ENCODE measurements at regions not wholly inside any gene's neighbourhood (a gene's known extent, or its start where the extent isn't known, plus 50 kb on each side); places are given as distances from the start of the nearest gene placed in this dataset.
A peak's percentile ranks its signal among the peaks of the same experiment; 100 is the strongest.

- TF ChIP-seq ZNF335 (CRISPR knock-in tag; IDR thresholded peaks at IDR 0.05) (no peak; the same call in 1 of the 2 replicates), HOXA9 (CRISPR knock-in tag; IDR thresholded peaks at IDR 0.05; ENCODE audit: borderline replicate concordance) (no peak), EEA1 (CRISPR knock-in tag; IDR thresholded peaks at IDR 0.05; ENCODE audit: borderline replicate concordance) (no peak), ZNF460 (CRISPR knock-in tag; IDR thresholded peaks at IDR 0.05; ENCODE audit: borderline replicate concordance) (no peak; the same call in 1 of the 2 replicates), SP4 (CRISPR knock-in tag; IDR thresholded peaks at IDR 0.05) (0 out of 2 replicates have a peak, but pooled peaks have one; percentile 32), XBP1 (CRISPR knock-in tag; IDR thresholded peaks at IDR 0.05) (peak; percentile 21; the same call in 1 of the 2 replicates), ZNF609 (CRISPR knock-in tag; IDR thresholded peaks at IDR 0.05; ENCODE audit: borderline replicate concordance) (peak; percentile 97), NFE2L1 (CRISPR knock-in tag; IDR thresholded peaks at IDR 0.05; ENCODE audit: borderline replicate concordance) (no peak), FLYWCH1 (CRISPR knock-in tag; IDR thresholded peaks at IDR 0.05) (no peak), NCOA1 (CRISPR knock-in tag; IDR thresholded peaks at IDR 0.05) (peak; percentile 78; the same call in 1 of the 2 replicates), PHF8 (CRISPR knock-in tag; IDR thresholded peaks at IDR 0.05) (peak; percentile 57), THRA (CRISPR knock-in tag; IDR thresholded peaks at IDR 0.05; ENCODE audit: borderline replicate concordance) (peak; percentile 98), FOXO1 (CRISPR knock-in tag; IDR thresholded peaks at IDR 0.05) (peak; percentile 76), BCL6 (CRISPR knock-in tag; IDR thresholded peaks at IDR 0.05) (peak; percentile 98), ZNF598 (CRISPR knock-in tag; IDR thresholded peaks at IDR 0.05; ENCODE audit: borderline replicate concordance) (no peak), ZNF354B (CRISPR knock-in tag; IDR thresholded peaks at IDR 0.05) (no peak), ZKSCAN8 (CRISPR knock-in tag; IDR thresholded peaks at IDR 0.05; ENCODE audit: borderline replicate concordance) (peak; percentile 74), TOPORS (CRISPR knock-in tag; IDR thresholded peaks at IDR 0.05) (peak; percentile 88), WIZ (CRISPR knock-in tag; IDR thresholded peaks at IDR 0.05) (no peak)
- TF ChIP-seq, protein P1, sequence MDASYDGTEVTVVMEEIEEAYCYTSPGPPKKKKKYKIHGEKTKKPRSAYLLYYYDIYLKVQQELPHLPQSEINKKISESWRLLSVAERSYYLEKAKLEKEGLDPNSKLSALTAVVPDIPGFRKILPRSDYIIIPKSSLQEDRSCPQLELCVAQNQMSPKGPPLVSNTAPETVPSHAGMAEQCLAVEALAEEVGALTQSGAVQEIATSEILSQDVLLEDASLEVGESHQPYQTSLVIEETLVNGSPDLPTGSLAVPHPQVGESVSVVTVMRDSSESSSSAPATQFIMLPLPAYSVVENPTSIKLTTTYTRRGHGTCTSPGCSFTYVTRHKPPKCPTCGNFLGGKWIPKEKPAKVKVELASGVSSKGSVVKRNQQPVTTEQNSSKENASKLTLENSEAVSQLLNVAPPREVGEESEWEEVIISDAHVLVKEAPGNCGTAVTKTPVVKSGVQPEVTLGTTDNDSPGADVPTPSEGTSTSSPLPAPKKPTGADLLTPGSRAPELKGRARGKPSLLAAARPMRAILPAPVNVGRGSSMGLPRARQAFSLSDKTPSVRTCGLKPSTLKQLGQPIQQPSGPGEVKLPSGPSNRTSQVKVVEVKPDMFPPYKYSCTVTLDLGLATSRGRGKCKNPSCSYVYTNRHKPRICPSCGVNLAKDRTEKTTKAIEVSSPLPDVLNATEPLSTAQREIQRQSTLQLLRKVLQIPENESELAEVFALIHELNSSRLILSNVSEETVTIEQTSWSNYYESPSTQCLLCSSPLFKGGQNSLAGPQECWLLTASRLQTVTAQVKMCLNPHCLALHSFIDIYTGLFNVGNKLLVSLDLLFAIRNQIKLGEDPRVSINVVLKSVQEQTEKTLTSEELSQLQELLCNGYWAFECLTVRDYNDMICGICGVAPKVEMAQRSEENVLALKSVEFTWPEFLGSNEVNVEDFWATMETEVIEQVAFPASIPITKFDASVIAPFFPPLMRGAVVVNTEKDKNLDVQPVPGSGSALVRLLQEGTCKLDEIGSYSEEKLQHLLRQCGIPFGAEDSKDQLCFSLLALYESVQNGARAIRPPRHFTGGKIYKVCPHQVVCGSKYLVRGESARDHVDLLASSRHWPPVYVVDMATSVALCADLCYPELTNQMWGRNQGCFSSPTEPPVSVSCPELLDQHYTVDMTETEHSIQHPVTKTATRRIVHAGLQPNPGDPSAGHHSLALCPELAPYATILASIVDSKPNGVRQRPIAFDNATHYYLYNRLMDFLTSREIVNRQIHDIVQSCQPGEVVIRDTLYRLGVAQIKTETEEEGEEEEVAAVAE (CRISPR knock-in tag; IDR thresholded peaks at IDR 0.05; ENCODE audit: borderline replicate concordance) = peak; percentile 28; the same call in 1 of the 2 replicates
Measured at GRCh38 chr6:56399672-56400263, 152.4 kb upstream of the COL21A1 start (continued).

Measured in HepG2 (cell line).